Activated T-helper 9 cell treated with anti-CD3 and anti-CD28 coated beads, Interleukin-2, amount 50 U/mL, for 16 hours (primary cell): ENCODE measurements at regions not wholly inside any gene's neighbourhood (a gene's known extent, or its start where the extent isn't known, plus 50 kb on each side); places are given as distances from the start of the nearest gene placed in this dataset.

Source experiments
- DNase-seq: peaks from one replicate; pipeline ENCODE4 v3.0.0-alpha.2; 2020; ENCODE audit warnings: low read depth

- no peak for DNase-seq
These were observed 128.8 kb upstream of the FOXF1 start for GRCh38 chr16:86381491-86381890.

GRCh38 chr16:86382067-86382773, 128.1 kb upstream of the FOXF1 start:
- DNase-seq, result no peak

- no peak for DNase-seq
These were observed 127.4 kb upstream of the FOXF1 start for GRCh38 chr16:86382774-86383407.

- DNase-seq, result no peak
These were observed 126.7 kb upstream of the FOXF1 start for GRCh38 chr16:86383488-86384262.

GRCh38 chr16:86384263-86384649, 126.1 kb upstream of the FOXF1 start:
- no peak for DNase-seq

GRCh38 chr16:86384980-86385379, 125.3 kb upstream of the FOXF1 start:
- no peak for DNase-seq

GRCh38 chr16:86387468-86388440, 122.6 kb upstream of the FOXF1 start:
- no peak for DNase-seq

- DNase-seq, result no peak
These were observed 121.4 kb upstream of the FOXF1 start for GRCh38 chr16:86388976-86389375.

GRCh38 chr16:86389566-86390328, 120.6 kb upstream of the FOXF1 start:
- no peak for DNase-seq

GRCh38 chr16:86390335-86390734, 120.0 kb upstream of the FOXF1 start:
- no peak for DNase-seq

GRCh38 chr16:86391486-86391885, 118.8 kb upstream of the FOXF1 start:
- DNase-seq, result no peak

GRCh38 chr16:86391984-86392383, 118.3 kb upstream of the FOXF1 start:
- no peak for DNase-seq

- DNase-seq, result no peak
These were observed 117.7 kb upstream of the FOXF1 start for GRCh38 chr16:86392436-86393152.

GRCh38 chr16:86393907-86394626, 116.3 kb upstream of the FOXF1 start:
- DNase-seq, result no peak

- DNase-seq, result no peak
These were observed 114.8 kb upstream of the FOXF1 start for GRCh38 chr16:86395477-86395876.

- DNase-seq, result no peak
These were observed 113.9 kb upstream of the FOXF1 start for GRCh38 chr16:86396422-86396821.

GRCh38 chr16:86396901-86397311, 113.4 kb upstream of the FOXF1 start:
- no peak for DNase-seq

GRCh38 chr16:86398201-86398600, 112.1 kb upstream of the FOXF1 start:
- no peak for DNase-seq

GRCh38 chr16:86398622-86399021, 111.7 kb upstream of the FOXF1 start:
- no peak for DNase-seq

- no peak for DNase-seq
These were observed 109.2 kb upstream of the FOXF1 start for GRCh38 chr16:86401126-86401525.
